HL-60 (cell line): ENCODE measurements at regions not wholly inside any gene's neighbourhood (a gene's known extent, or its start where the extent isn't known, plus 50 kb on each side); places are given as distances from the start of the nearest gene placed in this dataset.

Source experiments
- POLR2AphosphoS5 ChIP-seq: IDR thresholded peaks from 2 replicates; pipeline ENCODE4 v1.6.1; 2012; ENCODE audit warnings: low read depth
- SPI1 ChIP-seq: IDR thresholded peaks from 2 replicates; pipeline ENCODE4 v1.6.1; 2012; ENCODE audit warnings: low read depth, mild to moderate bottlenecking, borderline replicate concordance
- TF ChIP-seq, protein P1 (sequence below): IDR thresholded peaks from one replicate; pipeline ENCODE4 v1.5.1; 2011; ENCODE audit warnings: low read length, control low read depth, inconsistent platforms; ENCODE audit not compliant: insufficient read depth
- TF ChIP-seq, protein P2 (sequence below): IDR thresholded peaks from 2 replicates; pipeline ENCODE4 v1.6.1; 2012; ENCODE audit warnings: low read depth; ENCODE audit not compliant: insufficient replicate concordance

DNA sequence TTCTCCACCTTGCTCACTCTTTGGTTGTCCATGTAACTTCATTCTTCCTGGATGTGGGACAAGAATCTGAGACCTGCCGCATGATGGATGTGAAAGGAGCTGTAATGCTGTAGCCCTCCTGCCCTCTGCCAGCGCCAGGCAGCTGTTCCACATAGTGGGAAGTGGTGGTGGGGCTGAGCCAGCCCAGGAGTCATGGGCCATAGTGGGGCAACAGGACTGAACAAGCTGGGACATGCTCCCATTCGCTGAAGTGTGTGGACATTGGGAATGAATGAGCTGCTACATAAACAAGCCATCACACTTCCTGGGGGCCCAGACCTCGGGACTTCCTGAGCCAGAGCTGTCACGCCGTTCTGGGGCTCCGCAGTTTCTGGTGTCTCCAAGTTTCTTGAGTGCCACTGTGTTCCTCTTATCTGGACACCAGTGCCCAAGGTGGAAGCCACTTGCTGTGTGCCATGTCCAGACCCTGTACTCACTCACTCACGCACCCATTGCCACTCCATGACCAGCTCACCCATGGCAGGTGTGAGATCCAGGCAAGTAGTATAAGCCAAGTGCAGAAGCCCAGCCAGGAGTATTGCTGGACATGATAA, 624.3 kb upstream of the EPHA6 start:
- TF ChIP-seq, protein P1, sequence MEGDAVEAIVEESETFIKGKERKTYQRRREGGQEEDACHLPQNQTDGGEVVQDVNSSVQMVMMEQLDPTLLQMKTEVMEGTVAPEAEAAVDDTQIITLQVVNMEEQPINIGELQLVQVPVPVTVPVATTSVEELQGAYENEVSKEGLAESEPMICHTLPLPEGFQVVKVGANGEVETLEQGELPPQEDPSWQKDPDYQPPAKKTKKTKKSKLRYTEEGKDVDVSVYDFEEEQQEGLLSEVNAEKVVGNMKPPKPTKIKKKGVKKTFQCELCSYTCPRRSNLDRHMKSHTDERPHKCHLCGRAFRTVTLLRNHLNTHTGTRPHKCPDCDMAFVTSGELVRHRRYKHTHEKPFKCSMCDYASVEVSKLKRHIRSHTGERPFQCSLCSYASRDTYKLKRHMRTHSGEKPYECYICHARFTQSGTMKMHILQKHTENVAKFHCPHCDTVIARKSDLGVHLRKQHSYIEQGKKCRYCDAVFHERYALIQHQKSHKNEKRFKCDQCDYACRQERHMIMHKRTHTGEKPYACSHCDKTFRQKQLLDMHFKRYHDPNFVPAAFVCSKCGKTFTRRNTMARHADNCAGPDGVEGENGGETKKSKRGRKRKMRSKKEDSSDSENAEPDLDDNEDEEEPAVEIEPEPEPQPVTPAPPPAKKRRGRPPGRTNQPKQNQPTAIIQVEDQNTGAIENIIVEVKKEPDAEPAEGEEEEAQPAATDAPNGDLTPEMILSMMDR, result no peak
- TF ChIP-seq POLR2AphosphoS5 (no peak), SPI1 (no peak)
- TF ChIP-seq, protein P2, sequence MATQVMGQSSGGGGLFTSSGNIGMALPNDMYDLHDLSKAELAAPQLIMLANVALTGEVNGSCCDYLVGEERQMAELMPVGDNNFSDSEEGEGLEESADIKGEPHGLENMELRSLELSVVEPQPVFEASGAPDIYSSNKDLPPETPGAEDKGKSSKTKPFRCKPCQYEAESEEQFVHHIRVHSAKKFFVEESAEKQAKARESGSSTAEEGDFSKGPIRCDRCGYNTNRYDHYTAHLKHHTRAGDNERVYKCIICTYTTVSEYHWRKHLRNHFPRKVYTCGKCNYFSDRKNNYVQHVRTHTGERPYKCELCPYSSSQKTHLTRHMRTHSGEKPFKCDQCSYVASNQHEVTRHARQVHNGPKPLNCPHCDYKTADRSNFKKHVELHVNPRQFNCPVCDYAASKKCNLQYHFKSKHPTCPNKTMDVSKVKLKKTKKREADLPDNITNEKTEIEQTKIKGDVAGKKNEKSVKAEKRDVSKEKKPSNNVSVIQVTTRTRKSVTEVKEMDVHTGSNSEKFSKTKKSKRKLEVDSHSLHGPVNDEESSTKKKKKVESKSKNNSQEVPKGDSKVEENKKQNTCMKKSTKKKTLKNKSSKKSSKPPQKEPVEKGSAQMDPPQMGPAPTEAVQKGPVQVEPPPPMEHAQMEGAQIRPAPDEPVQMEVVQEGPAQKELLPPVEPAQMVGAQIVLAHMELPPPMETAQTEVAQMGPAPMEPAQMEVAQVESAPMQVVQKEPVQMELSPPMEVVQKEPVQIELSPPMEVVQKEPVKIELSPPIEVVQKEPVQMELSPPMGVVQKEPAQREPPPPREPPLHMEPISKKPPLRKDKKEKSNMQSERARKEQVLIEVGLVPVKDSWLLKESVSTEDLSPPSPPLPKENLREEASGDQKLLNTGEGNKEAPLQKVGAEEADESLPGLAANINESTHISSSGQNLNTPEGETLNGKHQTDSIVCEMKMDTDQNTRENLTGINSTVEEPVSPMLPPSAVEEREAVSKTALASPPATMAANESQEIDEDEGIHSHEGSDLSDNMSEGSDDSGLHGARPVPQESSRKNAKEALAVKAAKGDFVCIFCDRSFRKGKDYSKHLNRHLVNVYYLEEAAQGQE, result no peak
